B cell (primary cell): ENCODE measurements at regions not wholly inside any gene's neighbourhood (a gene's known extent, or its start where the extent isn't known, plus 50 kb on each side); places are given as distances from the start of the nearest gene placed in this dataset.

ENCODE experiments used
- ATAC-seq: fragments of 200-7000 bp; cut with Tn5 transposase; one replicate; pipeline ENCODE4 v1.10.0; 2021; ENCODE audit warnings: low read depth, mild to moderate bottlenecking, moderate number of reproducible peaks, moderate library complexity
- CTCF ChIA-PET: fragments of 350-600 bp; sonication (Branson Sonifier 250); formaldehyde crosslinking; loops from one replicate; lab custom pipeline; 2021; ENCODE audit warnings: antibody characterized with exemption, inconsistent platforms; lab: Charles Lee
- POLR2A ChIA-PET: fragments of 350-600 bp; sonication (Branson Sonifier 250); formaldehyde crosslinking; loops from one replicate; lab custom pipeline; 2021; ENCODE audit warnings: antibody characterized with exemption; lab: Charles Lee
- DNase-seq: peaks from one replicate; pipeline ENCODE4 v3.0.0; 2013
- H2AFZ ChIP-seq: 2 replicates; pipeline ENCODE4 v1.6.1; 2012; ENCODE audit warnings: mild to moderate bottlenecking, low read depth, low read length; ENCODE audit not compliant: insufficient read depth, poor library complexity, severe bottlenecking
- H3K27ac ChIP-seq, 2 donors: 1 replicate in 1 of 2; 2 replicates in 1 of 2; pipeline ENCODE4 v1.5.1; 2012 to 2013; ENCODE audit warnings: low read length in 2 of 2, mild to moderate bottlenecking in 2 of 2, moderate library complexity in 1 of 2
- H3K27me3 ChIP-seq, 4 experiments: fragments of 200-600 bp in 1 of 4; sonication (generic) in 1 of 4; replicated peaks in 1 of 4; 1 replicate in 2 of 4; 2 replicates in 2 of 4; pipeline versions ENCODE4 v1.6.1 to v1.7.0; 2013 to 2016; ENCODE audit warnings: low read length in 3 of 4, mild to moderate bottlenecking in 2 of 4, mixed read lengths in 1 of 4, moderate library complexity in 1 of 4; ENCODE audit not compliant: insufficient read depth in 4 of 4, control insufficient read depth in 3 of 4; ENCODE audit errors: control extremely low read depth in 1 of 4
- H3K36me3 ChIP-seq, 2 experiments: replicated peaks in 1 of 2; 1 replicate in 1 of 2; 2 replicates in 1 of 2; pipeline versions ENCODE4 v1.6.1 to v1.7.1; 2013; ENCODE audit warnings: low read length in 1 of 2; ENCODE audit not compliant: insufficient read depth in 2 of 2, control insufficient read depth in 1 of 2; ENCODE audit errors: control extremely low read depth in 1 of 2, extremely low read depth in 1 of 2
- H3K4me1 ChIP-seq, 2 donors: fragments of 200-600 bp in 1 of 2; sonication (generic) in 1 of 2; 1 replicate in 1 of 2; 2 replicates in 1 of 2; pipeline versions ENCODE4 v1.5.1 to v1.6.1; 2013 to 2017; ENCODE audit warnings: low read length in 2 of 2; ENCODE audit not compliant: control insufficient read depth in 2 of 2, insufficient read depth in 2 of 2
- H3K4me2 ChIP-seq: replicated peaks from 2 replicates; pipeline ENCODE3; 2012; ENCODE audit warnings: mild to moderate bottlenecking, low read depth, low read length; ENCODE audit not compliant: poor library complexity, severe bottlenecking
- H3K4me3 ChIP-seq, 5 experiments: fragments of 200-600 bp in 1 of 5; sonication (generic) in 1 of 5; 1 replicate in 3 of 5; 2 replicates in 2 of 5; pipeline versions ENCODE4 v1.5.1 to v1.7.0; 2011 to 2016; ENCODE audit warnings: low read length in 4 of 5, mild to moderate bottlenecking in 4 of 5, low read depth in 2 of 5, control low read depth in 1 of 5, moderate library complexity in 1 of 5; ENCODE audit not compliant: insufficient read depth in 1 of 5; ENCODE audit errors: control extremely low read depth in 1 of 5, extremely low read depth in 1 of 5
- H3K79me2 ChIP-seq: fragments of 200-600 bp; sonication (generic); one replicate; pipeline ENCODE4 v1.6.0; 2016; ENCODE audit warnings: low read length; ENCODE audit not compliant: control insufficient read depth, insufficient read depth
- H3K9ac ChIP-seq: fragments of 200-600 bp; sonication (generic); 2 replicates; pipeline ENCODE4 v1.6.1; 2017; ENCODE audit warnings: mild to moderate bottlenecking, low read length, moderate library complexity
- H3K9me3 ChIP-seq, 3 donors: one replicate each; pipeline versions ENCODE4 v1.6.1 to v1.7.1; 2013; ENCODE audit warnings: low read length in 2 of 3; ENCODE audit not compliant: control insufficient read depth in 2 of 3, insufficient read depth in 1 of 3; ENCODE audit errors: control extremely low read depth in 1 of 3
- H4K20me1 ChIP-seq: 2 replicates; pipeline ENCODE4 v1.6.0; 2012; ENCODE audit warnings: mild to moderate bottlenecking, low read length; ENCODE audit not compliant: insufficient read depth, control insufficient read depth, poor library complexity, severe bottlenecking
- H3K27ac Mint-ChIP-seq: one replicate; pipeline ENCODE4 v1.8.0; 2021; ENCODE audit warnings: mixed read lengths
- H3K27me3 Mint-ChIP-seq: one replicate; pipeline ENCODE4 v1.8.0; 2021; ENCODE audit warnings: mixed read lengths
- H3K4me1 Mint-ChIP-seq: one replicate; pipeline ENCODE4 v1.8.0; 2021; ENCODE audit warnings: mixed read lengths
- H3K4me3 Mint-ChIP-seq: one replicate; pipeline ENCODE4 v1.8.0; 2021; ENCODE audit warnings: mixed read lengths
- H3K9me3 Mint-ChIP-seq: one replicate; pipeline ENCODE4 v1.8.0; 2022; ENCODE audit warnings: mixed read lengths; ENCODE audit not compliant: insufficient read depth
- CTCF ChIP-seq: fragments of 200-600 bp; IDR thresholded peaks from one replicate; pipeline ENCODE4 v1.8.0; 2022; ENCODE audit warnings: antibody characterized with exemption, mild to moderate bottlenecking
- EZH2 ChIP-seq: IDR thresholded peaks from 2 replicates; pipeline ENCODE4 v1.6.1; 2012; ENCODE audit warnings: borderline replicate concordance, low read depth, mild to moderate bottlenecking, moderate library complexity, low read length; ENCODE audit not compliant: insufficient read depth, poor library complexity, severe bottlenecking
- WGBS: methylation state at CpG from one replicate; pipeline ENCODE4 v1.1.5; 2013; ENCODE audit warnings: missing lambda C conversion rate; ENCODE audit not compliant: insufficient coverage; 5-methylcytosine and 5-hydroxymethylcytosine counted together
- intact Hi-C: fragments of 100-400 bp; cut with micrococcal nuclease; formaldehyde crosslinking; loops from one replicate; pipeline ENCODE4 v1.10.0; 2022

- Mint-ChIP-seq H3K27me3 (no peaks in the 10 kb centered on the region), H3K4me1 (no peaks in the 10 kb centered on the region), H3K27ac (no peak overlapping the region), H3K9me3 (no peaks in the 10 kb centered on the region), H3K4me3 (no peak overlapping the region)
- CTCF ChIA-PET: no interaction called here
- Histone ChIP-seq H2AFZ (no peak overlapping the region), H3K4me2 (no peak overlapping the region), H3K9me3 (no peaks in the 10 kb centered on the region), H3K9ac (no peak overlapping the region), H3K27me3 (no peaks in the 10 kb centered on the region), H3K36me3 (no peaks in the 10 kb centered on the region), H3K4me1 (no peaks in the 10 kb centered on the region), H3K79me2 (no peaks in the 10 kb centered on the region), H4K20me1 (no peaks in the 10 kb centered on the region), H3K4me3 (no peak overlapping the region), H3K27ac (no peak overlapping the region)
- intact Hi-C loops: no loop called here
- DNase-seq: no peak
- POLR2A ChIA-PET: no interaction called here
- no peak for ATAC-seq
- no CpG with 5 or more reads among the region's 3 CpGs for WGBS
- TF ChIP-seq EZH2 (no peak), CTCF (no peak)
Observed at GRCh38 chr17:69749911-69750310, 325.1 kb upstream of the KCNJ16 start.

GRCh38 chr17:69757688-69758430 is 317.2 kb upstream of the KCNJ16 start:
- WGBS: no CpG with 5 or more reads among the region's 7 CpGs
- Histone ChIP-seq H3K4me2 (no peak overlapping the region), H2AFZ (no peak overlapping the region), H3K36me3 (no peaks in the 10 kb centered on the region), H3K79me2 (no peaks in the 10 kb centered on the region), H3K9ac (no peak overlapping the region), H3K27ac (no peak overlapping the region), H3K4me1 (no peaks in the 10 kb centered on the region), H3K9me3 (no peaks in the 10 kb centered on the region), H4K20me1 (no peaks in the 10 kb centered on the region), H3K4me3 (no peak overlapping the region), H3K27me3 (no peaks in the 10 kb centered on the region)
- Mint-ChIP-seq H3K4me3 (no peak overlapping the region), H3K9me3 (no peaks in the 10 kb centered on the region), H3K4me1 (no peaks in the 10 kb centered on the region), H3K27me3 (no peaks in the 10 kb centered on the region), H3K27ac (no peak overlapping the region)
- no peak for DNase-seq
- no peak for TF ChIP-seq CTCF
- TF ChIP-seq EZH2: no peak
- POLR2A ChIA-PET: no interaction called here
- intact Hi-C loops: no loop called here
- CTCF ChIA-PET: no interaction called here
- ATAC-seq: no peak
